GM19328 (cell line): ENCODE measurements at regions not wholly inside any gene's neighbourhood (a gene's known extent, or its start where the extent isn't known, plus 50 kb on each side); places are given as distances from the start of the nearest gene placed in this dataset.

Experiments
- ATAC-seq: cut with Tn5 transposase; IDR thresholded peaks from one replicate; pipeline ENCODE4 v1.9.1; 2021; ENCODE audit warnings: mild to moderate bottlenecking, moderate library complexity; ENCODE audit not compliant: unreplicated experiment

GRCh38 chr1:208298593-208299269, 54.5 kb upstream of the PLXNA2 start:
- no peak for ATAC-seq

GRCh38 chr1:208300084-208300770, 56.0 kb upstream of the PLXNA2 start:
- ATAC-seq: no peak

GRCh38 chr1:208302699-208303238, 58.6 kb upstream of the PLXNA2 start:
- ATAC-seq: no peak

GRCh38 chr1:208303743-208304712, 59.8 kb upstream of the PLXNA2 start:
- ATAC-seq: no peak

- no peak for ATAC-seq
Observed at GRCh38 chr1:208308221-208308620, 64.0 kb upstream of the PLXNA2 start.

GRCh38 chr1:208309771-208310170, 65.6 kb upstream of the PLXNA2 start:
- no peak for ATAC-seq

GRCh38 chr1:208312706-208313105, 68.5 kb upstream of the PLXNA2 start:
- no peak for ATAC-seq

- ATAC-seq: no peak
Observed at GRCh38 chr1:208314431-208314830, 70.2 kb upstream of the PLXNA2 start.

GRCh38 chr1:208318150-208318734, 74.1 kb upstream of the PLXNA2 start:
- no peak for ATAC-seq

GRCh38 chr1:208324005-208324404, 79.8 kb upstream of the PLXNA2 start:
- no peak for ATAC-seq

GRCh38 chr1:208326033-208326432, 81.8 kb upstream of the PLXNA2 start:
- ATAC-seq: no peak

- ATAC-seq: no peak
Observed at GRCh38 chr1:208329300-208329699, 85.1 kb upstream of the PLXNA2 start.

- no peak for ATAC-seq
Observed at GRCh38 chr1:208332036-208332773, 88.0 kb upstream of the PLXNA2 start.

- no peak for ATAC-seq
Observed at GRCh38 chr1:208332774-208333126, 88.6 kb upstream of the PLXNA2 start.

- ATAC-seq: no peak
Observed at GRCh38 chr1:208333676-208334075, 89.5 kb upstream of the PLXNA2 start.

GRCh38 chr1:208335371-208336136, 91.4 kb upstream of the PLXNA2 start:
- ATAC-seq: no peak

GRCh38 chr1:208336137-208336518, 91.9 kb upstream of the PLXNA2 start:
- ATAC-seq: no peak

GRCh38 chr1:208339911-208340310, 95.7 kb upstream of the PLXNA2 start:
- ATAC-seq: no peak

GRCh38 chr1:208343226-208343625, 99.0 kb upstream of the PLXNA2 start:
- ATAC-seq: no peak
